Stimulated activated CD8-positive, alpha-beta memory T cell treated with anti-CD3 and anti-CD28 coated beads, Interleukin-4, amount 100 ng/mL, for 4 hours (primary cell): ENCODE measurements at regions not wholly inside any gene's neighbourhood (a gene's known extent, or its start where the extent isn't known, plus 50 kb on each side); places are given as distances from the start of the nearest gene placed in this dataset.
A peak's percentile ranks its signal among the peaks of the same experiment; 100 is the strongest.

Experiments
- DNase-seq, 2 donors: peaks; one replicate each; pipeline ENCODE4 v3.0.0-alpha.2; 2020; ENCODE audit warnings: low read depth in 2 of 2, low spot score in 1 of 2

DNA sequence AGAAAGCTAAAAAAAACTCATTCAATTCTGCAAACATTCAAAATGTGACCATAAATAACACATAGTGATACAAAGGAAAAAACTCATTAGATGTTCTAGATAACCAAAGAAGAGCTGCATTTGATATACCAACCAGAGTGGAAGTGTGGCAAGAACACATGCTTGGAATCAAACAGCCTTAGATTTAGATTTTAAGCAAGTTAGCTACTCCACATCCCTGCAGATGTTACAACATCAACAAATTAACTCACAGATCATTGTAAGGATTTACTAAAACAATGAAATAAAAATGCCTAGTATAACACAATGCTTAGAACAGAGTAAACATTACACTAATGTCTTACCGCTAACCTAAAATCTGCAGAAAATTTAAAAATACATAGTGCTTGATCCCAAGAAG is 114.0 kb upstream of the AKIP1 start:
- DNase-seq = no peak

GRCh38 chr11:8799273-8799672 is 111.7 kb upstream of the AKIP1 start:
- no peak for DNase-seq

DNA sequence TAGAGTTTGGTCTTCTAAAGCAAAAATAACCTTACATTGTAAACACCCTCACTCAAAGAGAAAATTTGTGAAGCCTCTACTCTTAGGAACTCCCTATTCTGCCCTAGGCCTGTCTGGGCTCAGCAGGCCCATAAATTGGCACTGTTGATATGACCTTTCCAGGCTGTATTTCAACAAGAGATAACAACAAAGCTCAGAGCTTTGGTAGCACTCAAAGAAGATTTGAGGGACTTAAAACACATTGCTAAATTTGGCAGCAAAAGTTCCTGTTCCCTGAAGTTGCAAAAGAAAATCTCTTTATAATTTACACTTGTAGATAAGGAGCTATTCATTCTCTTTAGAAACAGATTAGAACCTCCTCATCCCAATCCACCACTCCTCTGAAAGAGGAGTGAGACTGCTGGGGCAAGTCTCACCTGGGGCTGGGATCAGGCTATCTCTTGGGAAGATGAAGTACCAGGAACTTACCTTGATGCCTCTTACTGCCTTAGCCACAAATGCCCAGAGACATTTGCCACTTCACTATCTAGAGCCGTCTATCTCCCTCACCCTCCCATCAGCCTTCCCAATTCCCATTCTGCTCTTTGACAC is 110.4 kb upstream of the AKIP1 start:
- DNase-seq = no peak

DNA sequence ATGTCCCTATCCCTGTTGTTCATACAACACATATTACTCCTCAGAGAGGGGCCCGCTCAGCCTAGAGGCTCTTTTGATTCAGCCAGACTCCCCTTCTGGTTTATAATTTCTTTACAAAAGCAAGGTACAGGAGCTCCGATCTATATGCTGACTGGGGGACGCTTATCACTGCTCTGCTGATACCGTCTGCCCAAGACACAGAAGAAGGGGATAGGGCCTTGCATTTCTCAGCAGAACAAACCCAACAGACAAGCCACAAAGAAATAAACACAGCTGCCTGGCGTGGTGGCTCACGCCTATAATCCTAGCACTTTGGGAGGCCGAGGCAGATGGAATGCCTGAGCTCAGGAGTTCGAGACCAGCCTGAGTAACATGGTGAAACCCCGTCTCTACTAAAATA is 109.9 kb upstream of the AKIP1 start:
- no peak for DNase-seq

DNA sequence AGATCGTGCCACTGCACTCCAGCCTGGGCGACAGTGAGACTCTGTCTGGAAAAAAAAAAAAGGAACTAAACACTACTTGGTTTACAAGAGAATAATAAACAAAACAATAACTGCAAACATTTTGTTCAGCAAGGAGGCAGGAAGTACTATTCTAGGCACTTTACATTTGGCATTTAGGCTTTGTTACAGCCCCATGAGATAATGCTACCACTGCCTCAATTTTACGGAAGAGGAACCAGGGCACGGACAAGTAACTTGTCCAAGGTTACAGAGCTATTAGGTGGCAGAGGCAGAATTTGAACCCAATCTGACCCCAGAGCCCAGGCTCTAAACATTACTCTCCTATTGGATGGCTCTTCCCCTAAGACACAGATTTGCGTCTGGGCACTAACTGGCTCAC is 108.7 kb upstream of the AKIP1 start:
- DNase-seq = no peak

DNA sequence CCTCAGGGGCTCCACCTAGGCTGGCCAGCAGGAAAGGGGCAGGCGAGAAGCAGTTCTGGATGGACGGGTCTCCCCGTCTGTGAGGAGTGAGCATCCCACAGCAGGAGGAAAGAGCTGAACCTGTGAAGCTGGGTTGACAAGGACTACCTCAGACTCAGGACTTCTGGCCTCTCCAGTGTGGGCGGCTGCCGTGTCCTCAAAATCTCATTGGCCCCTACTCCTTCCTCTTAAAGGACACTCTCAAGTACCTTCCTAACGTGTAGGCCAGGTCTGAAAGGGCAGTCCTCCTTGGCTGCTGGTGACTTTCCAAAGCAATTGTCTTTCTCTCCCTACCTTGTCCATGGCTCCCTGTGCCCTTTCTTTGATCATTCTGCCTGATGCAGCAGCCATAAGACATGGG is 107.0 kb upstream of the AKIP1 start:
- no peak for DNase-seq

GRCh38 chr11:8805296-8805695 is 105.7 kb upstream of the AKIP1 start:
- no peak for DNase-seq

GRCh38 chr11:8806974-8807373 is 104.0 kb upstream of the AKIP1 start:
- DNase-seq = no peak

DNA sequence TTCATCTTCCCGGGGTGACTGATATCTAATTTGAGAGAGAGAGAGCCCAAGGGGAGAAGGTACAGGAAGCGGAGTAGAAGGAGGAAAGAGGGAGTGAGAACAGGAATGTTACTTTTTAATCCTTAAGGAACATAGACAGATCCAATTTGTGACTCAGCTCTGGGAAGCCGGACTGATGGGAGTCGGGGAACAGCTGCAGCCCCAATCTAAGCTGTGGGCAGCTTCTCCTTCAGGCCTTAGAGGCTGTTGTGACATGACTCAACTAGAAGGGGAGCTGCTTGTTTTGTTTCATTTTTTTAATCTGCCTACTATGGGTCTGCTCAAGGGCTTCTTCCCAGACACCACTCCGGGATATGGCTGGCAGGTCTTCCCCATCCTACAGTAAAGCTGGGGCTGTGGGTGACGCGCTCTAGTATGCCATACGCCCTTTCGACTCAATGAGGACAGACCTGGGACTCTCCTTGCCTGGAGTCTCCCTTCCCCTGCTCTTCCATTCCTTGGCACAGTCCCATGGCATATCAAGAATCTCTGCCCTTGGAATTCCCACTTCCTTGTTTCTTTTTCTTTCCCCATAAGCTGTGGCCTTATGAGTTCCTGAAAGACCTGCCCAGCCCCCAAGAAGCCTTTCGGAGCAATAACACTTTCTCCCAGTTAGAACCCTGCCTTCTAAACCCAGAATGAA is 103.3 kb upstream of the AKIP1 start:
- no peak for DNase-seq

GRCh38 chr11:8808226-8808585 is 102.8 kb upstream of the AKIP1 start:
- no peak for DNase-seq

DNA sequence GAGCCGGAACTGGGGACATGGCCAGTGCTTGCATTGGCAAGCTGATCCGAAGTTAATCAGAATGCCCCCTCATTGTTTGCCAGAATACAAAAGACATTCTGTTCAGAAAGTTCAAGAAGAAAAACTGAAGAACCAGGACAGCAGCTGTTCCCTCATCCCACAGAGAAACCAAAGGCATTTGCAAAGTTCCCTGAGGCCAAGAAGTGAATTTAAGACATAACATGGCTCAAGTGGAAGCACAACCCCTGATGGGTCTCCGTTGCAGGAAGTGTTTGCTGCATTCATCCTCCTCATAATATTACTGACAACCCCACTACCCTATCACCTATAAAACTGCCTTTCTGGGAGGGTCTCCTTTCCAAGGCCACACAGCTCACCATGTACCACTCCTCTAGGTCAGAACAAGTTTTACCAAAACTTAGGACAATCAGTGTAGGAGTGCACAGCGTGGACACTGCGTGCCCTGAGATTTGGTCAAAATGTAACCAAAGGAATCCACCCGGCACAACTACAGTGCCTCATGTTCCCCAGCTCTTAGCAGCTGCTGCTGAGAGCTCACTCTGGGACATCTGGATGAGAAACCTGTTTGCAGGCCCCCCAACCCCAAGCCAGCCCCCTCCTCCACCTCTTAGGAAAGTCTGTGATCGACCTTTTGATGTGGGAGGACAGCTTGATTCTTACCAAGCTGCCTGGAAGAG is 101.6 kb upstream of the AKIP1 start:
- no peak for DNase-seq

DNA sequence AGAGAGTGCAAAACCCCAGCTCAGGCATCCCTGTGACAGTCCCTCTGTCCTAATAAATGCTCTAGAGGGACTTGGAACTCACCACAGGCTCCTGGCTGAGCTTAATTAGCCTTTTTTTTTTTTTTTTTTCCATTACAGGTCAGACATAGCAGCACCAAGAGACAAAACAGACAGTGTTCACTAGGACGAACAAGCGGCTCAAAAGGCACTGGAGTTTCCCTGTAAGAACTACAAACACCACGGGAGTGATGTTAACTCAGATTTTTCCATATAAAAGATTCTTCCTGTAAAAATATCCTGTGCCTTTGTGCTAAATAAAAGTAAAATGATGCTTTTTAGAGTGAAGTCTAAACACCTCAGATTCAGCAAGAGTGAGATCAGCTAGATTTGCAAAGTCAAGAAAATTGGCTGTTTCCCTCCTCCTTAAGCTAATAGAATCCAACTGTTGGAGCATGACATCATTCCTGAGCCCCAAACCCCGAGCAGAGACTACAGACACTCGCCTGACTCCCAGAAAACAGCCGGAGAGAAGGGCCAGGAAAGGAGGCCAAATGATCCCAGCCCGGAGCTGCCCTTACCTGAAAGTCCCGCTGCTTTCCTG is 101.0 kb upstream of the AKIP1 start:
- DNase-seq = no peak

DNA sequence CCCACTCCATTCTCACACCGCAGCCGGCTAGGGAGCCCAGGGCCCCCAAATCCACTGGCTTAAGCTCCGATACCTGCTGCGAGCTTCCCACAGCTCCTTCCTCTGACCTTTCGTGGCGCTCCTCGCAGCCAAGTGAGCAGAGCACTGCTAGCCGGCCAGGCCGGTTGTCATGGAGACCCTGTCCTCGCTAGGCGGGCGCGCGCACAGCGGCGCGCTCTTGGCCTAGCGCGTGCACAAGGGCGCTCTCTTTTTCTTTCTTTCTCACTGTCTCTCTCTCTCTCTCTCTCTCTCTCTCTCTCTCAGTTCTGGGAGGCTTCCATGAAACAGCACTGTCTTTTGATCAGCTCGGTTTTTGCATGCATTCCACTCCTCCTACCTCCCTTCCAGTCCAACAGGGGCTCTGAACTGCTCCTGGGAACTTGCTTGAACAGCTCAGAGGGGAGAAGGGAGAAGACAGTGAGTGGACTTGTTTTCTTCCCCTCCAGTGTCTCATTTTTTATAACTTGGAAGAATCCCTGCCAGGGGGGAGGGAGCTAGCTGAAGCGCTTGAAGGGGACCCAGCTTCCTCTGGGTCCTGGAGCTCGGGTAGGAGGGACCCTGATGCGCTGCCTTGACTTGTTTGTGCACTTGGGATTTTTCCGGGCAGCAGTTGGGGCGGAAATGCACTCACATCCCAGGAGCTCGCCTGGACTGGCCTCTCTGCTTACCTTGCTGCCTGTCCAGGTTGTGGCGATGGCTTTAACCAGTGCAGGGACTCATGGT is 100.3 kb upstream of the AKIP1 start:
- DNase-seq = no peak

DNA sequence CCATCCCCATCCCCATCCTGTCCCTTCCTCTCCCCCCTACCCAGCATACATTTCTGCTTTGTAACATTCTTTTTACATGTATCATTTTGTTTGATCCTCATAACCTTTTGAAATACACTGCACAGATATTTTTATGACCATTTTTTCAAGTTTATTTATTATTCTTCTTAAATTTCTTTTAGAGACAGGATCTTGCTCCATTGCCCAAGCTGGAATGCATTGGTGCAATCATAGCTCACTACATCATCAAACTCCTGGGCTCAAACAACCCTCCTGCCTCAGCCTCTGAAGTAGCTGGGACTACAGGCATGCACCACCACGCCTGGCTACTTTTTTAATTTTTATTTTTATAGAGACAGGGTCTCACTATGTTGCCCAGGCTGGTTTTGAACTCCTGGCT is 99.4 kb upstream of the AKIP1 start:
- no peak for DNase-seq

GRCh38 chr11:8812438-8812837 is 98.6 kb upstream of the AKIP1 start:
- no peak for DNase-seq

GRCh38 chr11:8813658-8814057 is 97.3 kb upstream of the AKIP1 start:
- DNase-seq = peak in 1 of 2 donors; percentile 17

DNA sequence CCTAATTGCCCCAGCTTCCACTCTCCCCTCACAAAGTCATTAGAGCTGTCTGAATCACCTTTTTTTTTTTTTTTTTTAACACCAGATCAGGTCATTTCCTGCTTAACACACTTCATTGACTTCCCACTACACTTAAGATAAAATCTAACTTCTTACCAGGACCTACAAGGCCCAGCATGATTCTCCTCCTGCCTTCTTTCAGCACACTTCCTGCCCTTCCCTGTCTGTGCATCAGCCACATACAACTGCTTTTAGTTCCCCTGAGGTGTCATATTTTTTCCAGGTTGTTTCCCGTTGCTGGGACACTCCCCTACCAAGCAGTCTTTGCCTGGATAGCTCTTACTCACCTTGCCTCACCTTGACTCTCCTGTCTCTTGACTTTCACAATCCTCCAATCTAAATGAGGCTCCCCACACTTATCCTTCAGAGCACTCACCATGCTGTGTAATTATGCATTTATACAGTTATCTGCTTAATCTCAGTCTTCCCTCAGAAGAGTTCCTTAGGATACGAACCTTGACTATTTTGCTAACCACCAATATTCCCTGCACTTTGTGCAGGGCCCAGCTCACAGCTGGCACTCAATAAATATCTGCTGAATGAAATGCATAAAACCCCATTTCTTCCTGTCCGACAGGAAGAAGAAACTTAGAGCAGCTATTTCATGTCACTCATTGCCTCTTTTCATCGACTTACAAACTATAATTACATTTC is 96.6 kb upstream of the AKIP1 start:
- no peak for DNase-seq

GRCh38 chr11:8814923-8815240 is 96.1 kb upstream of the AKIP1 start:
- no peak for DNase-seq

DNA sequence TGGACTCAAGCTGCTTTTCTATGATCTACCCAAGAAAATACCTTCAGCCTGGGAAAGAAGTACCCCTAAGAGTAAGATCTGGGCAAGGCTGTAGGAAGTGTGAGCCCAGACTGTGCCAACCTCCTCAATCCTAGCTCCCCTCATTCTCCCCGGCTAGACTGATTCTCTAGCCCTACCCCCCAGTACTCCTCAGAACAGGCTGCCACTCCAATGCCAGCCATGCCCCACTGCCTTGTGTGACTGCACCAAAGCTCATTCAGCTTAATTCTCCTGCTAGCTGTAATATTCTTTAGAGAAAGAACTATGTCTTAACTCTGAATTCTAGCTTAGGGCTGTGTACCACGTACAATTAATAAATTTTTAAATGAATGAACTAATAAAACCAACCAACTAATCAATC is 92.6 kb upstream of the AKIP1 start:
- no peak for DNase-seq

GRCh38 chr11:8820401-8820800 is 90.6 kb upstream of the AKIP1 start:
- DNase-seq = no peak

DNA sequence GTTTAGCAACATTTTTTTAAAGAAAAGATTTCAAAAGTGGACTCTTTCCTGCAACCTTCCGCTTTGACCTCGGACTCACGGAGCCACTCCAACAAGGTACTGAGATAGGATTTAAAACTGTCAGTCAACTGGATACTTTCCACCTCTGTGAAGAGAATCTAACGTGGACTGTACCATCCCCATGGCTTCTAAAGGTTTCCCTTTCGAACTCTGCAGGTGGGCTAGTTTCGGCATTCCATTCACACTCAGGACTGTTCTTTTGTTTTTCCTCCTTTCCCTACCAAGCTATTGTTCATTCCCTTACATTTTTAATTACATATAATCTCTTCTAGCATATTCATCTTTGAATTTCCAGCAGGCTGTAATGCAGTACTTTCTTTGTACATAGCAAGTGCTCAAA is 88.5 kb upstream of the AKIP1 start:
- DNase-seq = no peak
